GM12874 (cell line): ENCODE measurements at regions not wholly inside any gene's neighbourhood (a gene's known extent, or its start where the extent isn't known, plus 50 kb on each side); places are given as distances from the start of the nearest gene placed in this dataset.

Experiments
- TF ChIP-seq, protein P1 (sequence below): IDR thresholded peaks from 2 replicates; pipeline ENCODE4 v1.5.1; 2011; ENCODE audit warnings: low read depth, mild to moderate bottlenecking, control low read depth, low read length, moderate library complexity; ENCODE audit not compliant: insufficient read depth

DNA sequence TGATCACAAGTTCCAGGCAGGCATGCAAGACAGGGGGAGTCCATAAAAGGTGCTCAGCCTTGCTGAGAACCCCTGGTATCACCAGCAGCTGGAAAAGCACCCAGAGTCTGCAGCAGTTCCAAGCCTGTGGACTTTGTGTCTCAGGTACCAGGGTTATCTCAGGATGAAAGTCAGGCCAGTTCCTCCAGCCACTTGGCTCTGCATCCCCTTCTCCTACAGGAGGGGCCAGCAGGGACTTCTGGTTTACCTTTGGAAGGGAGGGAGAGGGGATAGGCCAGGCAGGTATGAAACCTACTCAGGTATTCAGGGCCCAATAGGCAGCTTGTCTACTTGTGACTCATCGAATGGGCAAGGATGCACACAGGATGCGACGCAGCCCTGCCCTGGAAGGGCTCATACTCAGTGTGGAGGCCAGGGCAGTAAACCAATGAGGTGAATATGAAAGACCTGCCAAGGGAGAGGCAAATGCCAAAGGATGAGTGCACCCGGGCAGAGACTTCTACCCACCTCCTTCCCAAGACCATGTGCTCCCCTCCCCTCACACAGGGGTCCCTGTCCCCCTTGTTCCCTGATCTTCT, 148.2 kb downstream of the SLC38A6 start:
- TF ChIP-seq, protein P1, sequence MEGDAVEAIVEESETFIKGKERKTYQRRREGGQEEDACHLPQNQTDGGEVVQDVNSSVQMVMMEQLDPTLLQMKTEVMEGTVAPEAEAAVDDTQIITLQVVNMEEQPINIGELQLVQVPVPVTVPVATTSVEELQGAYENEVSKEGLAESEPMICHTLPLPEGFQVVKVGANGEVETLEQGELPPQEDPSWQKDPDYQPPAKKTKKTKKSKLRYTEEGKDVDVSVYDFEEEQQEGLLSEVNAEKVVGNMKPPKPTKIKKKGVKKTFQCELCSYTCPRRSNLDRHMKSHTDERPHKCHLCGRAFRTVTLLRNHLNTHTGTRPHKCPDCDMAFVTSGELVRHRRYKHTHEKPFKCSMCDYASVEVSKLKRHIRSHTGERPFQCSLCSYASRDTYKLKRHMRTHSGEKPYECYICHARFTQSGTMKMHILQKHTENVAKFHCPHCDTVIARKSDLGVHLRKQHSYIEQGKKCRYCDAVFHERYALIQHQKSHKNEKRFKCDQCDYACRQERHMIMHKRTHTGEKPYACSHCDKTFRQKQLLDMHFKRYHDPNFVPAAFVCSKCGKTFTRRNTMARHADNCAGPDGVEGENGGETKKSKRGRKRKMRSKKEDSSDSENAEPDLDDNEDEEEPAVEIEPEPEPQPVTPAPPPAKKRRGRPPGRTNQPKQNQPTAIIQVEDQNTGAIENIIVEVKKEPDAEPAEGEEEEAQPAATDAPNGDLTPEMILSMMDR = no peak

DNA sequence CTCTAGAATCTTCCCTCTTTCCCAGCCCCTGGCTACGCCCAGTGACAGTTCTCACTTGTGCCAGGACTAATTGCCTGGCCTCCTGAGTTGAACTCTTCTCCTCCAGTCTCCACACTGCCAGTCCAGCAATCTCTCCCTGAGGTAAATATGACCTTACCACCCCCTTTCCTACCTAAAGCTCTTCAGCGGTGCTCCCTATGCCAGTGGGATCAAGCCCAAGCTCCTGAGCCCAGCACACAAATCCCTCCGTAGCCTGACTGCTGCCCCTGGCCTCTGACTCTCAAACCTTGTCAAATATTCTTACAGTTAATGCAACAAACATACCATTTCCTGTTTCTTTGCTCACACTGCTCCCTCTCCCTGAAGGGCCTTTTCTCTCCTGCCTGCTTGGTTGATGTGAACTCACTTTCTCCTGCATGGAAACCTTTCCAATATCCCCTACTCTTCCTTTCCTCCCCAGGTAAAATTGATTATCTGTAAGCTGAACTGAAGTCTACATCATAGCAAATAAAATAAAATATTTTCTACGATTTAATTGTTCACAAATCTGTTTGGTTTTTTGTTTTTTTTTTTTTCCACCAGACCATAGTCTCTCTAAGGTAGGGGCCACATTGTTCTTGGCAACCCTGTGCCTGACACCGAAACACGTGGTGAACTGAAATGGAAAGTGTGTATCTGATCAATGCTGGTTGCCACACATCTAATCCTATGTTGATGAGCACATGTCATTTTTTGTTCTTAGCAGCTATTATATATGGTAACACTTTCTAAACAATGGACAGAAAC, 147.5 kb downstream of the SLC38A6 start:
- TF ChIP-seq, protein P1 = no peak

DNA sequence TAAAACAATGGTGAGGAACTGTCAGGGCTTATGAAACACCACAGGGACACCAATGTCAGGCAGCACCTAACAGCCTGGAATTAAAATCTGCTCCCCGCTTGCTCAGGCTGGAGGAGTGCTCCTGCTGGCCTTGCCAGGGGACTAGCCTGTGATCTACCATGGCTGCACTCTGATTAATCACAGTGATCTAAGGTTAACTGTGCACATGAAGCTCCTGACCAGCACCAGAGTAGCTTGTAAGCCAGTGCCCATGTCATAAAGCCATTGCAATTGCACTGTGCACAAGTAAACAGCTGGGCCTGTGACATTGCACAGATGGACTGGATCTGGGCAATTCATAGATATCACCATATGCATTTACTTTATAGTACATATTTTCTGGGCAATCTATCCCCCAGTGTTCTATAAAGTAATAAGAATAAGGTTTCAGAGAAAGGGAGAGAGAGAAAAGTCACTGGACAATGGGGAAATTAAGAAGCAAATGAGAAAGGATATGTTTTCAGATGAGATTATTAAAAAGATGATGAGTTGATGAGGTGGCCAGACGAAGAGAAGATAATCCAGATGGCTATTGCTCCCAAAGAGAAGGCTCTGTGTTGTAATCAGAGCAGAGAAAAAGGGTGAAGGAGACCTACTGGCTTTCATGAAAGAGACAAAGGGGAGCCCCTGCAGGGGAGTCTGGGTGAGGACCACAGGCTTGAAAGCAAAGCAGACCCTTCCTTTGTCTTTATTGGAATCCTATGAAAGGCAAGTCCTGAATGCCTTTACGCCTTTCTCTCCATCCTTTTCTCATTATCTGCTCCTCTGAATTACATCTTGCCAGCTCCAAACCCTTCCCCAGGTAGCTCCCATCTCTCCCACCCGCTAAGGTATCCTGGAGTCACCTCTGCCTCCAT, 145.8 kb downstream of the SLC38A6 start:
- TF ChIP-seq, protein P1 = no peak

DNA sequence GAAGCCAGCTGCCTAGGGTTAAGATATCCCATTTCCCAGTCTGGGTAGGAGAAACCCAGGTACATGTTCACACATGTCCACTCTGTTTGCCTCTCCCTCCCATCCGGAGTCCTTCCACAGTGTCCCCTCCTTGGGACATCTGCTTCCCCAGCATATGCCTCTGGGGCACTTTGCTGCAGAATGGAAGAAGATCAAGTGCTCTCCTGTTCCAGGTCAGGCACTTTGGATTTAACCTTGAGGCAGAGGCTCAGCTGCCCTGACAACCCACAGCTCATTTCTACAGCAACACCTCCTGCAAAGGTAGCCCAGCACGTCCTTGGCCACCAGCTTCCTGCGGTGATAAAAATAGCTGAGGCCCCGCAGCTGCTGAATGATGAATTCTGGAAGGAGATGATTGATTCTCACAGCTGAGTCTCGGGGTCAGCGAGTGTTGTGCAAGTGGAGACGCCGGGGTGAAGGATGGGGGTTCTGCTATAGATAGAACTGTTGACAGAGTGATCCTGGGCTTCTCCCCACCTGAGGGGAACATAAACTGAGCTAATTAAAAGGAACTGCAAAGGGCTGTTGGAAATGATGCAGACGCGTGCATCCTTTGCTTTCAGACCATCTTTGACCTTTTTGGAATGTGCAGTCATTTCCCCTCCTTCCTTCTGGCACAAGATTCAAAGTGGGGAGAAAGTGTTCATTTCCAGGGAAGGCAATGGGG, 145.0 kb downstream of the SLC38A6 start:
- TF ChIP-seq, protein P1 = no peak

DNA sequence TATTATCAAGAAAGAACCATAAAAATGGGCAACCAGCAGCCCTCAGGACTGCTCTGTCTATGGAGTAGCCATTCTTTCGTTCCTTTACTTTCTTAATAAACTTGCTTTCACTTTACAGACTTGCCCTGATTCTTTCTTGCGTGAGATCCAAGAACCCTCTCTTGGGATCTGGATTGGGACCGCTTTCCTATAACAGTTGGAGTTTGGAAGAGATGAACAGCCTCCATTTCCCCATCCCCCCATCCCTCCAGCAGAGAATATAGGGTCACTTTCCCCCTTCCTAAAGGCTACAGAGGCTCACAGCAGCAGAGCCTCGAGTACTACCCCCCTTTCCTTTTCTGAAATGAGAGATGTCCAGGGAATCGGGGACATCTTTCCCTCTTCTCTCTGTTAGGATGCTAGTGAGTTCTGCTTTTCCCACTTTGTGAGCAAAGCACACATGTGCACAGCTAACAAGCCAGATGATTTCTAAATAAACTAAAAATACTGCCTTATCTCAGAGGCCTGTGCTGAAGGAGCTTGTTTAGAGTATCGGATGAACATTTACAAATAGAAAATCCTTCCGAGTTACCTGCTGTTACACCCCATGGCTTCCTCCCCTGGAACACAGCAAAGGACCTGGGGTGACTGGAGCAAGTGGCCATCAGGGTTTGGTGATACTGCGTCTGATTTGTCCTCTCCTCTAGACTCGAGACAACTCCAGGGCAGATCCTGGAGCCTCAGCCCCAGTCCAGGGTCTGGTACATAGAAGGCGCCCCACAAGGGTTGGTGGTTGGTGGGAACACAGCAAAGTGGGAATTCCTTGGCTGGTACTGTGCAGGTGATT, 144.2 kb downstream of the SLC38A6 start:
- TF ChIP-seq, protein P1 = no peak

DNA sequence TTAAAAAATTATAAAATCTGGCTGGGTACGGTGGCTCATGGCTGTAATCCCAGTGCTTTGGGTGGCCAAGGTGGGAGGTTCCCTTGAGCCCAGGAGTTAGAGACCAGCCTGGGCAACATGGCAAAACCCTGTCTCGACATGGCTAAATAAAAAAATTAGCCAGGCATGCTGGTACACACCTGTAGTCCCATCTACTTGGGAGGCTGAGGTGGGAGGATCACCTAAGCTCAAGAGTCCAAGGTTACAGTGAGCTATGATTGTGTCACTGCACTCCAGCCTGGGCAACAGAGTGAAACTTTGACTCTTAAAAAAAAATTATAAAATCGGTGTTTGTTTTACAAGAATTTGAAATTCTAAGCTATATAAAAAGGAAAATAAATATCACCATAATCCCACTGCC, 141.8 kb downstream of the SLC38A6 start:
- TF ChIP-seq, protein P1 = no peak
